Skeletal muscle satellite cell (primary cell): ENCODE measurements at regions not wholly inside any gene's neighbourhood (a gene's known extent, or its start where the extent isn't known, plus 50 kb on each side); places are given as distances from the start of the nearest gene placed in this dataset.

ENCODE experiments used
- H3K27me3 ChIP-seq: 2 replicates; pipeline ENCODE4 v1.7.0; 2013; ENCODE audit warnings: low read length; ENCODE audit not compliant: control insufficient read depth, insufficient read depth
- H3K36me3 ChIP-seq: 2 replicates; pipeline ENCODE4 v1.7.0; 2013; ENCODE audit warnings: mild to moderate bottlenecking, control low read depth, low read length; ENCODE audit not compliant: insufficient read depth
- H3K4me1 ChIP-seq: 2 replicates; pipeline ENCODE4 v1.7.0; 2013; ENCODE audit warnings: low read length; ENCODE audit not compliant: control insufficient read depth, insufficient read depth
- H3K4me2 ChIP-seq: 2 replicates; pipeline ENCODE4 v1.7.0; 2013; ENCODE audit warnings: mild to moderate bottlenecking, low read length
- H3K4me3 ChIP-seq: 2 replicates; pipeline ENCODE4 v1.7.0; 2013; ENCODE audit warnings: low read length
- H3K9ac ChIP-seq: 2 replicates; pipeline ENCODE4 v1.7.0; 2013; ENCODE audit warnings: mild to moderate bottlenecking, low read depth, low read length, moderate library complexity
- H3K9me3 ChIP-seq: replicated peaks from 2 replicates; pipeline ENCODE4 v1.7.0; 2013; ENCODE audit warnings: mild to moderate bottlenecking, control low read depth, low read length

DNA sequence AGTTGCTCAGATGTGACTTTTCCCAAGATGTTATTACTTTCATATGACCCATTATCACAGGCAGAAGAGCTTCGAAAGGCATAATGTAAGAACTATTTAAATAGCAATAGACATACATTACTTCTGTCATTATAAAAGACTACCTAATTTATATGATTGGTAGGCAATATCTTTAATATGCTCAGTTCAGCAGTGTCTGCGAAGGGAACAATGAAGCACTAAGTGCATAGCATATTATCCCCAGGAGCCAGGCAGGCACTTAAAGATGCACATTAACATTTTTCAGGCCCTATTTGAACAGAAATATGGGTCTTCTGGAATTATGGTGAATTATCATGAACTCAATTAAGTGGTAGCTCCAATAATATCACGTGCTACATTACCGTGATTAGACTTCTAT lies 217.8 kb downstream of the EPM2A start:
- Histone ChIP-seq H3K27me3 (no peaks in the 10 kb centered on the region), H3K4me1 (no peaks in the 10 kb centered on the region), H3K4me2 (no peak overlapping the region), H3K9me3 (no peaks in the 10 kb centered on the region), H3K9ac (no peak overlapping the region), H3K4me3 (no peak overlapping the region), H3K36me3 (no peaks in the 10 kb centered on the region)

DNA sequence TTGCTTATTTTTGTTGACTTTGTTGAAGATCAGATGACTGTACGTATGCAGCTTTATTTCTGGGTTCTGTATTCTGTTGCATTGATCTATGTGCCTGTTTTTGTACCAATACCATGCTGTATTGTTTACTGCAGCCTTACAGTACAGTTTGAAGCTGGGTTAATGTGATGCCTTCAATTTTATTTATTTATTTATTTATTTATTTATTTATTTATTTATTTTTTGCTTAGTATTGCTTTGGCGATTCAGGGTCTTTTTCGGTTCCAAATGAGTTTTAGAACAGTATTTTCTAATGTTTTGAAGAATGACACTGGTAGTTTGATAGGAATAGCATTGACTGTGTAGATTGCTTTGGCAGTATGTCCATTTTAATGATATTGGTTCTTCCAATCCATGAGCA lies 210.3 kb downstream of the EPM2A start:
- Histone ChIP-seq H3K4me1 (no peaks in the 10 kb centered on the region), H3K36me3 (no peaks in the 10 kb centered on the region), H3K27me3 (no peaks in the 10 kb centered on the region), H3K4me2 (no peak overlapping the region), H3K9ac (no peak overlapping the region), H3K9me3 (no peaks in the 10 kb centered on the region), H3K4me3 (no peak overlapping the region)

DNA sequence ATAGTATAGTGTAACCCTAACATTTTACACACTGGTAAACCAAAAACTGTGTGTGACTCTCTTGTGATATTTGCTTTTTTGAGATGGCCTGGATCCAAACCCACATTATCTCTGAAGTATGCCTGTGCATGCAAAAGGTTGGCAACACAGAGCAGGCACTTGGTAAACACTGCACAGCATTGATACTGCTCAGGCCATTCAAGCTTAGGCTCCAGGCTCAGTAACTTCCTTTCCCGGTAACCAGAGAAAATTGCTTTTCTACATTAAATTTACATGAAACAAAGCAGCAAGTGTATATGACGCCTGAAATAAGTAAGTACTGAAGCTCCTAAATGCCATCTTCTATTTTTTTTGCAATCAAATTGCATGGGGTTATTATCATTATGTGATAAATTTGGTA lies 205.7 kb downstream of the EPM2A start:
- Histone ChIP-seq H3K4me3 (no peak overlapping the region), H3K27me3 (peaks cover 2% of the 10 kb centered on the region), H3K9me3 (no peaks in the 10 kb centered on the region), H3K9ac (no peak overlapping the region), H3K4me2 (no peak overlapping the region), H3K4me1 (no peaks in the 10 kb centered on the region), H3K36me3 (no peaks in the 10 kb centered on the region)

DNA sequence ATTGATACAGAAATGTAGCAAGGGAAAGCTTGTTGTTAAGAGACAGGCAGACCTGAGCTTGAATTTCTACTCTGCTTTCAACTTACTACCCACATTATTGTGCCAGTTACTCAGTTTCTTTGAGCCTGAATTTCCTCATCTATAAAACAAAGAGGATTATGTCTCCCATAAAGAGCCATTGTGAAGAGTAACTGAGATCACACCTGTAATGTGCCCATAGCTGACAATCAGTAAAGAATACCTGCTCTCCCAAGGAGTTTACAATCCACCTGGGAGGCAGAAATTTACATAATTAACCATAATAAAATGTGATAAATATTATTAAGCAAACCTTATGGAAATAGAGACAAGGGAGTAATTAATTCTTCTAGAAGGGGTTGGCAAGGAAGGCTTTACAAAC lies 204.9 kb downstream of the EPM2A start:
- Histone ChIP-seq H3K4me3 (no peak overlapping the region), H3K9ac (no peak overlapping the region), H3K4me1 (no peaks in the 10 kb centered on the region)

DNA sequence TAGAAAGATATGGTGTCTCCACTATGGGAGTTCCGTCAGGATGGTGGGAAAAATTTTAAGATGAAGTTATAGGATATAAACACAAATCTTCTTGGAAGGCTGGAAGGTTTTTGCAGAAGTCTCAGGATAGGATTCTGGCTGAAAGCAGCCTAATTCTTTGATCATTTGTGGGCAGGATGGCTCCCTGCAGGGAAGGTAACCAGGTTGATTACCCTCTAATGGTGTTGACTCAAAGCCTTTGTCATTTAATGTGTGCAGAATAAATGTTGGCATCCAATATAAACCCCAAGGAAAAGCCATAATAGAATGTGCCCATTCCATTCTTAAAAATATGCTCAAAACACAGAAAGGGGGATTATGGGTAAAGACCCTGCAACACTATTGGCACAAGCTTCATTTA lies 204.3 kb downstream of the EPM2A start:
- Histone ChIP-seq H3K9me3 (no peaks in the 10 kb centered on the region), H3K27me3 (peaks cover 2% of the 10 kb centered on the region), H3K4me2 (no peak overlapping the region), H3K36me3 (no peaks in the 10 kb centered on the region), H3K9ac (no peak overlapping the region), H3K4me3 (no peak overlapping the region), H3K4me1 (no peaks in the 10 kb centered on the region)

More for the DNA sequence above, 204.9 kb downstream of the EPM2A start:
- H3K9me3 ChIP-seq = no peaks in the 10 kb centered on the region
- H3K27me3 ChIP-seq = peaks cover 2% of the 10 kb centered on the region
- no peak overlapping the region for H3K4me2 ChIP-seq
- no peaks in the 10 kb centered on the region for H3K36me3 ChIP-seq

DNA sequence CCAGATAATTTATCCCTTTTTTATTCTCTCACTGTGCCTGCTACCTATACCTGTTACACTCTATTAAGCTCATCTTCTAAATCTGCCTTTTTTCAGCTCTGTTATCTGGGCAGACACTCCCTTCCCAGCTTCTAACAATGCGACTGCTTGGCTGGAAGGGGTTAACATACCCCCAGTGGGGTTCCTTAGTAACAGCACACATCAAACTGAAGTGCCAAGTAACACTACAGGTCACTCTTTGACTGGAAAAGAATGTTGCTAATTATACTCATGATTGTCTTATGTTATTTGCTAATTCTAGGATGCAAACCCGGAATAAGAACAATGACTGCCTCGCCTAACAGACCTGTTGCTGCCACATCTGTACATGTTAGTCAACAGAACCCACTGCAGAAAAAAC lies 203.5 kb downstream of the EPM2A start:
- Histone ChIP-seq H3K4me2 (no peak overlapping the region), H3K27me3 (peaks cover 2% of the 10 kb centered on the region), H3K9ac (no peak overlapping the region), H3K9me3 (no peaks in the 10 kb centered on the region), H3K36me3 (no peaks in the 10 kb centered on the region), H3K4me3 (no peak overlapping the region), H3K4me1 (no peaks in the 10 kb centered on the region)

DNA sequence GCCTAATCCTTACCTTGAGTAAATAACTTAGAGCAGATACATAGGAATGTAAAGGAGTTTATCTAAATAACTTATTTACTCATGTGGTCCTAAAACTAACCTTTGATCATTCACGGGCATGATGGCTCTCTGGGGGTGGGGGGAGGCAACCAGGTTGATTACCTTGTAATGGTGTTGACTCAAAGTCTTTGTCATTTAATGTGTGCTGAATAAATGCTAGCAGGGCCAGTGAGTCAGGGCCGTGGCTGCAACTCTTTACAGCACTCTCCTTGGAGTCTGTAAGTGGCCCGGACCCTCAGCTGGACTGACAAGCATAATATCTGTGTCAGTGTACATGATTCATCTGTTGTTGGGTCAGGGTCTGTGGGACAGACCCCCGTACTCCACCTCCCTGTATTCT lies 203.0 kb downstream of the EPM2A start:
- no peaks in the 10 kb centered on the region for H3K4me1 ChIP-seq
- no peak overlapping the region for H3K9ac ChIP-seq
- no peaks in the 10 kb centered on the region for H3K9me3 ChIP-seq
- H3K36me3 ChIP-seq = no peaks in the 10 kb centered on the region
- no peak overlapping the region for H3K4me3 ChIP-seq
- no peak overlapping the region for H3K4me2 ChIP-seq
- H3K27me3 ChIP-seq = peaks cover 2% of the 10 kb centered on the region

DNA sequence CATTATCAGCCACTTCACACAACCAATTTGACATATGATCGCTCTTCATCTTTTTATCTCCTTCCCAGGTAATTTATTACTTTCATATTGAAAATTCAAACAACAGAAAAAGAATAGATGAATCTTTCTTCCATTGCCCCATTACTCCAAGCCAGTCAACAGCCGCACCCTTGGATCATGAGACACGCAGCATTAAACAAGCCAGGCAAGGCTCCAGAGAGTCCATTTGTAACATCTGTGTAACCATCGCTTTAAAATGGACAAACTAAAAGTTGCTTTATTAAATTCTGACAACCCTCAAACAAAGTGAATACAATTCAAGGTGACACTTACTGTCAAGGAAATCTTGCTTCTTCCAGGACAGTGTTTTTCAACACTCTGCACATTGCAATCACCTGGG lies 200.3 kb downstream of the EPM2A start:
- Histone ChIP-seq H3K27me3 (peaks cover 2% of the 10 kb centered on the region), H3K9ac (no peak overlapping the region), H3K9me3 (no peaks in the 10 kb centered on the region), H3K4me3 (no peak overlapping the region), H3K4me2 (no peak overlapping the region), H3K36me3 (no peaks in the 10 kb centered on the region), H3K4me1 (peaks cover 1% of the 10 kb centered on the region)

DNA sequence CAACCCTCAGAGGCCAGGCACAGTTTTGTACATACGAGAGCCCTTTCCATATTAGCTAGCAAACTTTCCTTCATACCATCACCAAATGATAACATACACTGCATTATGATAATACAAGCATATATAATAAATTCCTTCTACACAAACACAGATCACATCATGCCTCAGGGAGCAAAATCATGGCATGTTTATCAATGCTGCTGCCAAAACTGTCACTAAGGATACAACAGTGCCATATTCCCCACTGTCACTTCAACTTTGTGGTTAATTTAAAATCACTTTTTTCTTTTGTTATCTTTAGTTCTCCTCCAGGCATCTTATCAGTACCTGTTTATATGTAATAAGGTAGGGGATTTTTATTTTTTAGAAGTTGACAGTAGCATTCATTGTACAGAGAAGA lies 196.3 kb downstream of the EPM2A start:
- Histone ChIP-seq H3K36me3 (no peaks in the 10 kb centered on the region), H3K4me2 (no peak overlapping the region), H3K4me1 (peaks cover 8% of the 10 kb centered on the region), H3K9me3 (no peaks in the 10 kb centered on the region), H3K9ac (no peak overlapping the region), H3K4me3 (no peak overlapping the region), H3K27me3 (peaks cover 2% of the 10 kb centered on the region)

DNA sequence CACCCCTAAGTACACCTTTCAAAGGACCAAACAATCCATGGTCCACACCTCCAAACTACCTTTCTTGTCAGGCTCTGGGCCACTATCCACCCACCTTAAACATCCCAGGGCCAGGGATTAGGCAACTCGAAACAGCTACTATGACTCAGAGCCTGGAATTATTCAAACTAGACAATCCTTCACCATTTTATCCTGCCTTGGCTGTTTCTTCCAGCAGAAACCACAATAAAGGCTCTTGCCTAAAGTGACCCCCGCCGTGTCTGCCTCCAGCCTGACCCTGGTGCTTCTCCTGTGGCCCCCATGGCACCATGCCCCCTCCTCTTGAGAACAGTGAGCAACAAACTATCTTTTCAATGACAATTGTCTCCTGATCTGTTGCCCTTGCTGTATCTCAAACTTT lies 195.5 kb downstream of the EPM2A start:
- Histone ChIP-seq H3K9me3 (no peaks in the 10 kb centered on the region), H3K36me3 (no peaks in the 10 kb centered on the region), H3K9ac (no peak overlapping the region), H3K4me3 (no peak overlapping the region), H3K27me3 (no peaks in the 10 kb centered on the region), H3K4me2 (no peak overlapping the region), H3K4me1 (peaks cover 12% of the 10 kb centered on the region)

DNA sequence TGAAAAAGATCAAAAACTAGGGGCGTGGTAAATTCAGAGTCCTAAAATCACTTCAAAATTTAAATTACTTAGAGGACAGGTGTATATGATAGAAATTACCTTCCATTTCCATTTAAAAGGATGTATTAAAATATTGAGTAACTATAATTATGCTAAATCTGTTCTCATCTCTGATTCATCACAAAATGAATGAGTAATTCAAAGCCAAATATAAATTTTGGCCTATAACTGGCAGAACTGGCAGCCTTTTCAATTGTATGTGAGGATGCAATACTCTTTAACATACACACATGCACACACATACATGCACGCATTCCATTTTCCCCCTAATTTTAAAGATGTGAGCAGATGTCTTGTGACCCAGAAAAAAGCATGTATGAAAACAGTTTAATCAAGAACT lies 194.6 kb downstream of the EPM2A start:
- Histone ChIP-seq H3K9me3 (no peaks in the 10 kb centered on the region), H3K27me3 (no peaks in the 10 kb centered on the region), H3K4me2 (no peak overlapping the region), H3K9ac (no peak overlapping the region), H3K4me1 (peaks cover 12% of the 10 kb centered on the region), H3K36me3 (no peaks in the 10 kb centered on the region), H3K4me3 (no peak overlapping the region)

DNA sequence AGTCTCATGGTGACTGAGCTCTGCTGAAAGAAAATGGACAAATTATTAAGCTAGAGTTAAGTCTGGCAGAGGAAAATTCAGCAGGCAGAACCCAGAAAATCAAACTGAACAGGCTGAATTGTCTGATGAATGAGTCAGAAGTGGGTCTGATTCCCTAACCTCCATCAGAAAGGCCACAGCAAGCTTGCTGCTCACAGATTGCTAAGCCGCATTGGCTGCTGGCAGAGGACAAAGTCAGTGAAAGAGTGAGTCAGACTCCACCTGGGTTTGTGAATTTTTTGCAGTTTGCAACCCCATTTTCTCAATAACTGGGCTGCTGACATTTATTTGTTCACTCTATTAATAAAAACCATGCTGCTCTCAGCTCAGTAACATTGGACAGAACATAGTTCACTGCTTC lies 191.3 kb downstream of the EPM2A start:
- Histone ChIP-seq H3K4me1 (peaks cover 12% of the 10 kb centered on the region), H3K4me2 (no peak overlapping the region), H3K27me3 (no peaks in the 10 kb centered on the region), H3K36me3 (no peaks in the 10 kb centered on the region), H3K4me3 (no peak overlapping the region), H3K9me3 (no peaks in the 10 kb centered on the region), H3K9ac (no peak overlapping the region)
